Hepatocyte (in vitro differentiated cells): ENCODE measurements at regions not wholly inside any gene's neighbourhood (a gene's known extent, or its start where the extent isn't known, plus 50 kb on each side); places are given as distances from the start of the nearest gene placed in this dataset.
"Not testable (repeated sequence)": the region's sequence is repeated elsewhere in the genome, so short reads cannot be mapped to it uniquely, and the experiment has no call there.

Experiments used
- DNase-seq: peaks from one replicate; pipeline ENCODE4 v3.0.0-alpha.2; 2016; ENCODE audit warnings: low spot score
- H2AFZ ChIP-seq: fragments of 200-600 bp; sonication (generic); 2 replicates; pipeline ENCODE4 v1.6.0; 2016; ENCODE audit warnings: antibody characterized with exemption, mild to moderate bottlenecking
- H3K27ac ChIP-seq: fragments of 200-600 bp; sonication (generic); 2 replicates; pipeline ENCODE4 v1.5.1; 2016; ENCODE audit warnings: mild to moderate bottlenecking
- H3K27me3 ChIP-seq: fragments of 200-600 bp; sonication (generic); 2 replicates; pipeline ENCODE4 v1.6.1; 2016
- H3K36me3 ChIP-seq: fragments of 200-600 bp; sonication (generic); replicated peaks from 2 replicates; pipeline ENCODE4 v1.5.1; 2016; ENCODE audit warnings: low read depth; ENCODE audit not compliant: insufficient read depth
- H3K4me1 ChIP-seq: fragments of 200-600 bp; sonication (generic); 2 replicates; pipeline ENCODE4 v1.5.1; 2016; ENCODE audit warnings: mild to moderate bottlenecking, moderate library complexity; ENCODE audit not compliant: insufficient read depth
- H3K4me2 ChIP-seq: fragments of 200-600 bp; sonication (generic); 2 replicates; pipeline ENCODE4 v1.6.0; 2016
- H3K4me3 ChIP-seq: fragments of 200-600 bp; sonication (generic); 2 replicates; pipeline ENCODE4 v1.5.1; 2016; ENCODE audit warnings: mild to moderate bottlenecking
- H3K79me2 ChIP-seq: fragments of 200-600 bp; sonication (generic); 2 replicates; pipeline ENCODE4 v1.6.0; 2017; ENCODE audit warnings: mild to moderate bottlenecking
- H3K9me2 ChIP-seq: fragments of 200-600 bp; sonication (generic); replicated peaks from 2 replicates; pipeline ENCODE4 v1.6.0; 2017; ENCODE audit warnings: mild to moderate bottlenecking; ENCODE audit not compliant: insufficient read depth
- H3K9me3 ChIP-seq: fragments of 200-600 bp; sonication (generic); 2 replicates; pipeline ENCODE4 v1.5.1; 2016; ENCODE audit warnings: low read depth, mild to moderate bottlenecking
- H4K20me1 ChIP-seq: fragments of 200-600 bp; sonication (generic); 2 replicates; pipeline ENCODE4 v1.6.0; 2016; ENCODE audit warnings: mild to moderate bottlenecking; ENCODE audit not compliant: insufficient read depth, poor library complexity, severe bottlenecking
- CTCF ChIP-seq: fragments of 200-600 bp; sonication (generic); IDR thresholded peaks from 2 replicates; pipeline ENCODE4 v1.5.1; 2016; ENCODE audit warnings: antibody characterized with exemption, mild to moderate bottlenecking; ENCODE audit not compliant: poor library complexity
- EZH2 ChIP-seq: fragments of 200-600 bp; sonication (generic); IDR thresholded peaks from 2 replicates; pipeline ENCODE4 v1.6.1; 2016; ENCODE audit warnings: antibody characterized with exemption, mild to moderate bottlenecking, borderline replicate concordance
- EZH2phosphoT487 ChIP-seq: fragments of 200-600 bp; sonication (generic); IDR thresholded peaks from one replicate; pipeline ENCODE4 v1.6.1; 2018; ENCODE audit warnings: antibody characterized with exemption, mild to moderate bottlenecking, low read depth, moderate library complexity; ENCODE audit not compliant: unreplicated experiment, severe bottlenecking
- WGBS: methylation state at CpG from one replicate; pipeline ENCODE4 v1.1.6; 2016; ENCODE audit warnings: low lambda C conversion rate; ENCODE audit errors: missing lambda C conversion rate; 5-methylcytosine and 5-hydroxymethylcytosine counted together

DNA sequence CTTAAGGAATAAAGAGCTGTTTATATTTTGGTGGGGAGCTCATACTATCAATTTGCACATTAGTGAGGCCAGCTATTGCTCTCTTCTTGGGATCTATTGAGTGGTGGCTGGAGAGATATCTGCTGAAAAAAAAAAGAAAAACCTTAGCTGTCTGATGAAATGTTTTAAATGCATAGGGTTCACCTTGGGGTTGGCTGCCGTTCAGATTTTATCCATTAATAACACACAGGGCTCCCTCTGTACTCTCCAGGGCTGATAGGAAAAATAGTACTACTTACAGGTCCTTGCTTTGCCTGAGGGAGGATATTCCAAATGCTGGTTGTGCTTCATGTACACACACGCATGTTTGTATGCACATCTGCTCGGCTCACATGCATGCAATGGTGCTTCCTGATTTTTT lies 803.7 kb downstream of the MCTP2 start:
- WGBS = 84% methylated on average over 3 of the region's 3 CpGs
- no peaks in the 10 kb centered on the region for H3K9me2 ChIP-seq
- H3K4me1 ChIP-seq = no peaks in the 10 kb centered on the region
- DNase-seq = no peak
- no peaks in the 10 kb centered on the region for H3K79me2 ChIP-seq
- no peaks in the 10 kb centered on the region for H4K20me1 ChIP-seq
- no peak overlapping the region for H3K4me2 ChIP-seq
- no peaks in the 10 kb centered on the region for H3K9me3 ChIP-seq
- no peaks in the 10 kb centered on the region for H3K27me3 ChIP-seq
- no peaks in the 10 kb centered on the region for H3K36me3 ChIP-seq
- TF ChIP-seq CTCF (no peak), EZH2 (no peak)
- H2AFZ ChIP-seq = no peak overlapping the region
- H3K4me3 ChIP-seq = no peak overlapping the region
- H3K27ac ChIP-seq = no peak overlapping the region

DNA sequence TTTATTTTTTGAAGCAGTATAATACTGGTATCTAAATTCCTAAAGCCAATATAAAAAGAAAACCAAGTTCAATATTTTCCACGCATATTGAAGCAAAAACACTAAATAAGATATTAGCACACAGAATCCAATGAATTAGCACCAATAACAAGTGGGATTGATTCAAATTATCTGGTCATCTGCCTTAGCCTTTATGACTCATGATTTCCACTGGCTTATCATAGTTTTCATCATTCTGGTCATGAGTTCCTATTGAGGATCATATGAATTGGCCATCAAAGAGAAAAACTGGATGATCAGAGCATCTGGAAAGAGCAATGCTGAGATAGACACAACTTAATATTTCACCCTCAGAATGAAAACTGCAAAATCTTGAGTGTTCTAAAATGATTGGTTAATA lies 809.9 kb downstream of the MCTP2 start:
- no peak for DNase-seq
- 97% methylated on average over 1 of the region's 1 CpG for WGBS
- no peaks in the 10 kb centered on the region for H3K27me3 ChIP-seq
- TF ChIP-seq EZH2phosphoT487 (no peak), EZH2 (no peak), CTCF (no peak)
- no peak overlapping the region for H3K27ac ChIP-seq
- H3K36me3 ChIP-seq = no peaks in the 10 kb centered on the region
- H3K9me3 ChIP-seq = no peaks in the 10 kb centered on the region
- no peak overlapping the region for H3K4me2 ChIP-seq
- no peaks in the 10 kb centered on the region for H3K9me2 ChIP-seq
- no peaks in the 10 kb centered on the region for H3K4me1 ChIP-seq
- no peak overlapping the region for H3K4me3 ChIP-seq
- no peaks in the 10 kb centered on the region for H3K79me2 ChIP-seq
- no peaks in the 10 kb centered on the region for H4K20me1 ChIP-seq
- no peak overlapping the region for H2AFZ ChIP-seq

DNA sequence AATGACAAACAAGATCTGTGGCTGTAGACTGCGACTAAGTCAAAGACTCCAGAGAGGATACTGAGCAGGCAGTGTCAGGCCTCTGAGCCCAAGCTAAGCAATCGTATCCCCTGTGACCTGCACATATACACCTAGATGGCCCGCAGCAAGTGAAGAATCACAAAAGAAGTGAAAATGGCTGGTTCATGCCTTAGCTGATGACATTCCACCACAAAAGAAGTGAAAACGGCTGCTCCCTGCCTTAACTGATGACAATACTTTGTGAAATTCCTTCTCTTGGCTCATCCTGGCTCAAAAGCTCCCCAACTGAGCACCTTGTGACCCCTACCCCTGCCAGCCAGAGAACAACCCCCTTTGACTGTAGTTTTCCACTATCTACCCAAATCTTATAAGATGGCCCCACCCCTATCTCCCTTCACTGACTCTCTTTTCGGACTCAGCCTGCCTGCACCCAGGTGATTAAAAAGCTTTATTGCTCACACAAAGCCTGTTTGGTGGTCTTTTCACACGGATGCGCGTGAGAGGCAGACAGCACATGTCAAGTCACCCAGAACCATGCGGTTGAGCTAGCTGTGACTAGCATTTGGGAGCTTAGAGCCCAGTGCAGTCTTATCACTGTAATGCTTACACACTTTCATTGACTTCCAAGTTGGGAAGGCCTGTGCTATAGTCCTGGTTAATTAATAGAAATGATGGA lies 812.0 kb downstream of the MCTP2 start:
- H3K9me3 ChIP-seq, H3K9me2 ChIP-seq, H3K36me3 ChIP-seq, H3K4me2 ChIP-seq, H3K4me1 ChIP-seq, H3K27me3 ChIP-seq, H3K4me3 ChIP-seq, DNase-seq, H4K20me1 ChIP-seq, H2AFZ ChIP-seq, H3K79me2 ChIP-seq, H3K27ac ChIP-seq: not testable (repeated sequence)
- WGBS = 87% methylated on average over 9 of the region's 9 CpGs

DNA sequence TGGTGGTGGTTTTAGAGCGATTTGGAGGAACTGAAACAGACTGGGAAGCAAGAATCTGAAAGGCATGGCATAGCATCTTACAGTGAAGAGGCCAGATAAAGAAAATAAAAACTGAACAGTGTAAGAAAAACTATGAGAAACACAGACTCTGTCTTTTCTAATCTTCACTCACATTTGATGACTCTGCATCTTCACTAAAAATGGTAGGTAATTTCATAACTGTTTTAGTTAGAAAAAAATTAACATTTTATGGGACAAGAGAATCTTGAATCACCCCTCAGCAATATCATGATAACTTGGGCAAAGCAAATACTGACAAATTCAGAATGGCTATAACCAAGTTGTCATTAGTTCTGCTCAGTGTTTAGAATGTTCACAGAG lies 812.6 kb downstream of the MCTP2 start:
- TF ChIP-seq CTCF (no peak), EZH2 (no peak), EZH2phosphoT487 (no peak)
- Histone ChIP-seq H4K20me1 (no peaks in the 10 kb centered on the region), H3K27me3 (no peaks in the 10 kb centered on the region), H3K9me3 (peaks cover 7% of the 10 kb centered on the region), H3K4me2 (no peak overlapping the region), H3K36me3 (no peaks in the 10 kb centered on the region), H3K4me3 (no peak overlapping the region), H3K9me2 (no peaks in the 10 kb centered on the region), H3K27ac (no peak overlapping the region), H3K4me1 (no peaks in the 10 kb centered on the region), H2AFZ (no peak overlapping the region), H3K79me2 (no peaks in the 10 kb centered on the region)
- no peak for DNase-seq
- WGBS = 62% methylated on average over 1 of the region's 1 CpG
